Astrocyte of the cerebellum (primary cell): ENCODE measurements at regions not wholly inside any gene's neighbourhood (a gene's known extent, or its start where the extent isn't known, plus 50 kb on each side); places are given as distances from the start of the nearest gene placed in this dataset.
A peak's percentile ranks its signal among the peaks of the same experiment; 100 is the strongest.

Source experiments
- DNase-seq: peaks from one replicate; pipeline ENCODE4 v3.0.0-alpha.2; 2011; ENCODE audit warnings: low read depth
- H3K4me3 ChIP-seq: 2 replicates; pipeline ENCODE4 v1.5.1; 2011; ENCODE audit warnings: mild to moderate bottlenecking, low read depth, low read length, moderate library complexity
- in situ Hi-C: cut with HindIII; loops from 2 replicates; pipeline ENCODE4 v1.10.0; 2017; ENCODE audit warnings: low sequenced_read_pairs
- TF ChIP-seq, protein P1 (sequence below): IDR thresholded peaks from 2 replicates; pipeline ENCODE4 v1.5.1; 2012; ENCODE audit warnings: low read length, low read depth, moderate library complexity, mild to moderate bottlenecking; ENCODE audit errors: missing control alignments

DNA sequence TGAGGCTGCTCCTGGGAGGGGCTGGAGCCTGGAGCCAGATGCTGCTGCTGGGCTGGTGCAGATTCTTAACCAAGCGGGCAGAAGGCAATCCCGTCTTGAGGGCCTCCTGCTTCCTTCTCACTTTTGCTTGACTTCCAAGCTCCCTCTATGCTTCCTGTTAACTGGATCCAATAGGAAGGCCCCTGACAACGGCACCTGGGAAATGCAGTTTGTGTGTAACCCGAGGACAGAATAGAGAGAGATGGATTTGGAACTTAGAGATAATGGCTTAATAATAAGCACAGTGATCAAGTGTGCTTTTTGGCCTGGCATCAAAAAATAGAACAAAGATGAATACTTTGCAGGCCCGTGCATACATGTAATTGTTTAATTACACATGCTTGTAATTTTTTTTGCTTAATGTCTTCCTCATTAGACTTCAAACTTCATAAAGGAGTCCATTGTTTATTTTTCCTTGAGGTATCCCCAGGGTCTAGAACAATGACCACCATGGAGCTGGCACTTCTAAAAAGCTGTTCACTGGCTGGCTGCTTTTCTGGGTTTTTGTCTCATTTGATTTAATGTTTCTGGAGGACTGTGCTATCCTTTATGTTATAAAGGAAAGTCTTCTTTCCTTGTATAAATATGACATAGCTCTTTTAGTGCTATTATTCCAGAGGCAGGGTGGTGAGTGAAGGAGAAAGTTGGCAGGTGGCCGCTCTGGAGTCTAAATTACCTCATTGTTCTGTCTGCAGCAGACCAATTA is 63.3 kb upstream of the MITF start:
- in situ Hi-C loops, result loop anchor here (25.0 kb wide), 1 partner anchor 514 kb away; no protein-coding TSS in a partner anchor
- no peak for DNase-seq
- TF ChIP-seq, protein P1, sequence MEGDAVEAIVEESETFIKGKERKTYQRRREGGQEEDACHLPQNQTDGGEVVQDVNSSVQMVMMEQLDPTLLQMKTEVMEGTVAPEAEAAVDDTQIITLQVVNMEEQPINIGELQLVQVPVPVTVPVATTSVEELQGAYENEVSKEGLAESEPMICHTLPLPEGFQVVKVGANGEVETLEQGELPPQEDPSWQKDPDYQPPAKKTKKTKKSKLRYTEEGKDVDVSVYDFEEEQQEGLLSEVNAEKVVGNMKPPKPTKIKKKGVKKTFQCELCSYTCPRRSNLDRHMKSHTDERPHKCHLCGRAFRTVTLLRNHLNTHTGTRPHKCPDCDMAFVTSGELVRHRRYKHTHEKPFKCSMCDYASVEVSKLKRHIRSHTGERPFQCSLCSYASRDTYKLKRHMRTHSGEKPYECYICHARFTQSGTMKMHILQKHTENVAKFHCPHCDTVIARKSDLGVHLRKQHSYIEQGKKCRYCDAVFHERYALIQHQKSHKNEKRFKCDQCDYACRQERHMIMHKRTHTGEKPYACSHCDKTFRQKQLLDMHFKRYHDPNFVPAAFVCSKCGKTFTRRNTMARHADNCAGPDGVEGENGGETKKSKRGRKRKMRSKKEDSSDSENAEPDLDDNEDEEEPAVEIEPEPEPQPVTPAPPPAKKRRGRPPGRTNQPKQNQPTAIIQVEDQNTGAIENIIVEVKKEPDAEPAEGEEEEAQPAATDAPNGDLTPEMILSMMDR, result no peak
- no peak overlapping the region for H3K4me3 ChIP-seq

DNA sequence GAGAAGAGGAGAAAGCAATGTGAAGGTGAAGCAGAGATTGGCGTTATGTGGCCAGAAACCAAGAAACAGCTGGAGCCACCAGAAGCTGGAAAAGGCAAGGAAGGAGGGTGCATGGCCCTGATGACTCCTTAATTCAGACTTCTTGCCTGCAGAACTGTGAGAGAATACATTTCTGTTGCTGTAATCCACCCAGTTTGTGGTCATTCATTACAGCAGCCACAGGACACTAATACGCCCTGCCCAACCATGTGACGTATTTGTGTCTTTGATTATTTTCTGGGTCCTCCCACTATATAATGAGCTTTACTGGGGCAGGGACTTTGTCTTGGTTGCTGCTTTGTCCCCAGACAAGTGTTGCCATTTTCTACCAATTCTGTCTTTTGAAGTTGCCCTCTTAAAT is 64.5 kb upstream of the MITF start:
- in situ Hi-C loops, result loop anchor here (25.0 kb wide), 1 partner anchor 512 kb away; no protein-coding TSS in a partner anchor
- H3K4me3 ChIP-seq, result no peak overlapping the region
- TF ChIP-seq, protein P1, result no peak
- DNase-seq, result no peak

GRCh38 chr3:69671082-69671952 is 67.9 kb upstream of the MITF start:
- no peak overlapping the region for H3K4me3 ChIP-seq
- TF ChIP-seq, protein P1, result peak; percentile 61
- in situ Hi-C loops, result no loop called here
- peak; percentile 27 for DNase-seq

- in situ Hi-C loops, result no loop called here
- TF ChIP-seq, protein P1, result no peak
- no peak overlapping the region for H3K4me3 ChIP-seq
- DNase-seq, result no peak
These were observed 70.2 kb upstream of the MITF start for GRCh38 chr3:69669070-69669469.

GRCh38 chr3:69665026-69665737 is 74.1 kb upstream of the MITF start:
- H3K4me3 ChIP-seq, result no peak overlapping the region
- DNase-seq, result no peak
- TF ChIP-seq, protein P1, result no peak
- in situ Hi-C loops, result no loop called here

DNA sequence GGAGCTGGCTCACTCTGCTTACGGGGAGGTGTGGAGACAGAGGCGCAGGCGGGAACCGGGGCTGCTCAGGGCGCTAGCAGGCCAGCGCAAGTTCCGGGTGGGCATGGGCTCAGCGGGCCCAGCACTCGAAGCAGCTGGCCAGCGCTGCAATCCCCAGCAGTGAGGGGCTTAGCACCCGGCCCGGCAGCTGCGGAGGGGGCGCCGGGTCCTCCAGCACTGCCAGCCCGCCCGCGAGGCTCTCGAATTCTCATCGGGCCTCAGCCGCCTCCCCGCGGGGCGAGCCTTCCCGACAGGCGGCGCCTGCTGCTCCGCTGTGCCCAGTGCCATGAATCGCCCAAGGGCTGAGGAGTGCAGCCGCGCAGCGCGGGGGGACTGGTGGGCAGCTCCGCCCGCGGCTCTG is 78.6 kb upstream of the MITF start:
- no peak overlapping the region for H3K4me3 ChIP-seq
- in situ Hi-C loops, result no loop called here
- no peak for DNase-seq
- TF ChIP-seq, protein P1, result no peak
